ENCODE measurements at regions not wholly inside any gene's neighbourhood (a gene's known extent, or its start where the extent isn't known, plus 50 kb on each side); places are given as distances from the start of the nearest gene placed in this dataset.

DNA sequence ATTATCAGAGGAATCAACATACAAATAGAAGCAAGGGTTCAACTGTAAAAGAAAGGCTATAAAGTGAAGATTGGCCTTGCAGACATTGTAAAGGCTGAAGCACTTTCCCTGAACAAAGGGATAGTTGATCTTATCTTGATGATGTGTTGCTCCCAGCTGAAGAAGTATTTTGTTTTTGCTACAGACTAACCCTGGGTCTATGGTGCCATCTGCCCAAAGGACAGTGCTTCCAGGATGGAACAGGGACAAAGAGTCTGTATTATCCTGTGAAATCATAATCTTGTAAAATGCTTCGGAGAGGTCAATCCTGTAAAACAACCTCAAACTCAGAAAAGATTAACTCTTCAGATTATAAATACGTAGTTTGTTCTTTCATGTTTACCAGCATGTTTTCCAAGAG, 251.7 kb upstream of the ANKRD50 start:
- TF ChIP-seq CTCF (IDR thresholded peaks at IDR 0.05) (no peak), EP300 (IDR thresholded peaks at IDR 0.05) (no peak), POLR2A (IDR thresholded peaks at IDR 0.05) (no peak)
